Keratinocyte (primary cell): ENCODE measurements at regions not wholly inside any gene's neighbourhood (a gene's known extent, or its start where the extent isn't known, plus 50 kb on each side); places are given as distances from the start of the nearest gene placed in this dataset.

Experiments used
- EZH2 ChIP-seq: IDR thresholded peaks from one replicate; pipeline ENCODE4 v1.6.1; 2012; ENCODE audit warnings: inconsistent platforms, mild to moderate bottlenecking, low read length, moderate library complexity
- TF ChIP-seq, protein P1 (sequence below), 3 experiments: IDR thresholded peaks in 1 of 3; conservative IDR thresholded peaks in 1 of 3; optimal IDR thresholded peaks in 1 of 3; 2 replicates in 2 of 3; 3 replicates in 1 of 3; pipeline versions ENCODE3 to v1.5.1; 2011; ENCODE audit warnings: low read length in 3 of 3, mild to moderate bottlenecking in 3 of 3, moderate library complexity in 2 of 3, control low read depth in 1 of 3, inconsistent platforms in 1 of 3; ENCODE audit not compliant: insufficient read depth in 2 of 3; ENCODE audit errors: extremely low read depth in 1 of 3

DNA sequence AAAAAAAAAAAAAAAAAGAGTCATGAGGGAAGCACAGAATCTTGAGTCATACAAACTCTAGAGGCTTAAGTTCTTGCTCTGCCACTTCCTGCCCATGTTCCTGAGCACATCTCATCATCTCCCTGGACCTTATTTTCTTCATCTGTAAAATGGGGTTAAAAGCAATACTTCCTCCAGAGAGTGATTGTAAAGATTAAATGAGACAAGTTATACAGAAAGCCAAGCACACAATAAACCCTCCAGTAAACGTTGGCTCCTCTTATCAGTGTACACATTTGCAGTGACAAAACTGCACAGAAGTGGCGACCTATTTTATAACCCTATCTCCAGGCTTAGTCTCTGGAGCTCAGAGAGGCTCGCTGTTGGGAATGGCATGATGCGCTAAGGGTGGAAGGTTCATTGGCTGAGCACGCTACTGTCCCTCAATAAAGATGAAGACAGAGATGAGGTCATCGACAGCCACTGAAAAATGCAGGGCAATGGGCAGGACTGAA, 82.1 kb downstream of the RRAGC start:
- no peak for TF ChIP-seq EZH2
- TF ChIP-seq, protein P1, sequence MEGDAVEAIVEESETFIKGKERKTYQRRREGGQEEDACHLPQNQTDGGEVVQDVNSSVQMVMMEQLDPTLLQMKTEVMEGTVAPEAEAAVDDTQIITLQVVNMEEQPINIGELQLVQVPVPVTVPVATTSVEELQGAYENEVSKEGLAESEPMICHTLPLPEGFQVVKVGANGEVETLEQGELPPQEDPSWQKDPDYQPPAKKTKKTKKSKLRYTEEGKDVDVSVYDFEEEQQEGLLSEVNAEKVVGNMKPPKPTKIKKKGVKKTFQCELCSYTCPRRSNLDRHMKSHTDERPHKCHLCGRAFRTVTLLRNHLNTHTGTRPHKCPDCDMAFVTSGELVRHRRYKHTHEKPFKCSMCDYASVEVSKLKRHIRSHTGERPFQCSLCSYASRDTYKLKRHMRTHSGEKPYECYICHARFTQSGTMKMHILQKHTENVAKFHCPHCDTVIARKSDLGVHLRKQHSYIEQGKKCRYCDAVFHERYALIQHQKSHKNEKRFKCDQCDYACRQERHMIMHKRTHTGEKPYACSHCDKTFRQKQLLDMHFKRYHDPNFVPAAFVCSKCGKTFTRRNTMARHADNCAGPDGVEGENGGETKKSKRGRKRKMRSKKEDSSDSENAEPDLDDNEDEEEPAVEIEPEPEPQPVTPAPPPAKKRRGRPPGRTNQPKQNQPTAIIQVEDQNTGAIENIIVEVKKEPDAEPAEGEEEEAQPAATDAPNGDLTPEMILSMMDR (optimal IDR thresholded peaks at IDR 0.05 in 1 of 3, IDR thresholded peaks at IDR 0.05 in 1 of 3, conservative IDR thresholded peaks at IDR 0.05 in 1 of 3; ENCODE audit: extremely low read depth in 1 of 3, insufficient read depth in 2 of 3, low read length in 3 of 3) = no peak
